SK-N-SH treated with all-trans-retinoic acid at 6 μM for 48 hours (cell line): ENCODE measurements at regions not wholly inside any gene's neighbourhood (a gene's known extent, or its start where the extent isn't known, plus 50 kb on each side); places are given as distances from the start of the nearest gene placed in this dataset.

ENCODE experiments used
- ATAC-seq: fragments of 200-7000 bp; cut with Tn5 transposase; 3 replicates; pipeline ENCODE4 v1.9.1; 2020; ENCODE audit warnings: mild to moderate bottlenecking, moderate library complexity
- ARNTL ChIP-seq: fragments of 450-650 bp; formaldehyde crosslinking; IDR thresholded peaks from 2 replicates; pipeline ENCODE4 v1.5.0; 2020; ENCODE audit warnings: low read depth, mild to moderate bottlenecking, moderate library complexity, borderline replicate concordance
- BACH2 ChIP-seq: fragments of 250-450 bp; sonication (Bioruptor Pico); IDR thresholded peaks from 2 replicates; pipeline ENCODE4 v1.9.0; 2021; ENCODE audit warnings: mild to moderate bottlenecking, borderline replicate concordance
- CSDC2 ChIP-seq: fragments of 250-450 bp; sonication (Bioruptor Pico); IDR thresholded peaks from 2 replicates; pipeline ENCODE4 v1.5.0; 2020; ENCODE audit warnings: mild to moderate bottlenecking, moderate library complexity
- ESRRG ChIP-seq: fragments of 250-450 bp; sonication (Bioruptor Pico); IDR thresholded peaks from 2 replicates; pipeline ENCODE4 v1.6.1; 2021; ENCODE audit warnings: mild to moderate bottlenecking
- GLIS3 ChIP-seq: fragments of 250-450 bp; sonication (Bioruptor Pico); IDR thresholded peaks from 2 replicates; pipeline ENCODE4 v1.5.0; 2020; ENCODE audit warnings: mild to moderate bottlenecking, moderate library complexity
- ISL1 ChIP-seq: fragments of 250-450 bp; sonication (Bioruptor Pico); IDR thresholded peaks from 2 replicates; pipeline ENCODE4 v2.1.2; 2022; ENCODE audit warnings: mild to moderate bottlenecking, moderate library complexity
- OSR1 ChIP-seq: fragments of 250-450 bp; sonication (Bioruptor Pico); IDR thresholded peaks from 2 replicates; pipeline ENCODE4 v1.8.0; 2022; ENCODE audit warnings: moderate library complexity, mild to moderate bottlenecking, inconsistent platforms
- PPARA ChIP-seq: fragments of 250-450 bp; sonication (Bioruptor Pico); IDR thresholded peaks from 2 replicates; pipeline ENCODE4 v1.5.0; 2020; ENCODE audit warnings: mild to moderate bottlenecking, borderline replicate concordance
- SNAI2 ChIP-seq: fragments of 250-450 bp; sonication (Bioruptor Pico); IDR thresholded peaks from 2 replicates; pipeline ENCODE4 v1.5.0; 2020; ENCODE audit warnings: mild to moderate bottlenecking, moderate library complexity
- TCF4 ChIP-seq: fragments of 250-450 bp; sonication (Bioruptor Pico); IDR thresholded peaks from 2 replicates; pipeline ENCODE4 v1.8.0; 2021; ENCODE audit warnings: mild to moderate bottlenecking, moderate library complexity, borderline replicate concordance
- TOX ChIP-seq: fragments of 250-450 bp; sonication (Bioruptor Pico); IDR thresholded peaks from 2 replicates; pipeline ENCODE4 v1.8.0; 2021; ENCODE audit warnings: mild to moderate bottlenecking, moderate library complexity, borderline replicate concordance
- ZC3H10 ChIP-seq: fragments of 250-450 bp; sonication (Bioruptor Pico); IDR thresholded peaks from 2 replicates; pipeline ENCODE4 v1.5.1; 2021; ENCODE audit warnings: mild to moderate bottlenecking, moderate library complexity
- ZFP30 ChIP-seq: fragments of 450-650 bp; formaldehyde crosslinking; IDR thresholded peaks from 2 replicates; pipeline ENCODE4 v1.5.0; 2022; ENCODE audit warnings: mild to moderate bottlenecking, moderate library complexity
- ZNF565 ChIP-seq: fragments of 450-650 bp; formaldehyde crosslinking; conservative IDR thresholded peaks from 2 replicates; pipeline ENCODE4 v1.5.0; 2020; ENCODE audit warnings: low read depth, mild to moderate bottlenecking, moderate library complexity
- ZNF70 ChIP-seq: fragments of 450-650 bp; formaldehyde crosslinking; IDR thresholded peaks from 2 replicates; pipeline ENCODE4 v1.5.0; 2020; ENCODE audit warnings: mild to moderate bottlenecking, moderate library complexity
- ZNF8 ChIP-seq: fragments of 450-650 bp; formaldehyde crosslinking; IDR thresholded peaks from 2 replicates; pipeline ENCODE4 v1.5.0; 2020; ENCODE audit warnings: mild to moderate bottlenecking, moderate library complexity
- TF ChIP-seq, protein P1 (sequence below): fragments of 250-450 bp; sonication (Bioruptor Pico); IDR thresholded peaks from 2 replicates; pipeline ENCODE4 v1.8.0; 2021; ENCODE audit warnings: low read depth, mild to moderate bottlenecking, moderate library complexity, borderline replicate concordance
- TF ChIP-seq, protein P2 (sequence below): fragments of 250-450 bp; sonication (Bioruptor Pico); IDR thresholded peaks from 2 replicates; pipeline ENCODE4 v1.5.1; 2020; ENCODE audit warnings: low read depth, mild to moderate bottlenecking, moderate library complexity
- TF ChIP-seq, protein P3 (sequence below): fragments of 250-450 bp; sonication (Bioruptor Pico); IDR thresholded peaks from 2 replicates; pipeline ENCODE4 v1.8.0; 2020; ENCODE audit warnings: mild to moderate bottlenecking, moderate library complexity, borderline replicate concordance

DNA sequence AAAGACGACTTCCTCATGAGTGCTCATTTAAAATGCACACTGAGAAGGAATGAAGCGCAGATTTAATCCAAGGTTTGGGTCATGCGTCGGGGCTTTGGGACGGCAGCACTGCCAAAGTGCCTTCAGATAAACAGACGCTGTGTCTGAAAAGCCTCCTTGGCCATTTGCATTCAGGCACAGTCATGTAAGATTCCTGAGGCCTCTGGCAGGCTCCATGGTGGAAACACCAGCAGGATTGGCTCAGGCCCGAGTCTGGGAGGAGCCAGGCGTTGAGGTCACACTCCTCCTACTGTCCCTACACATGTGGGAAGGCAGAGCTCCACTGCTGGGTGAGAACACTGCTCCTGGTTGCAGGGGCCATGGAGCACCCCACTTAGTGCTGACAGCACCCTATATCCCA, 113.3 kb upstream of the KL start (continued):
- TF ChIP-seq, protein P1, sequence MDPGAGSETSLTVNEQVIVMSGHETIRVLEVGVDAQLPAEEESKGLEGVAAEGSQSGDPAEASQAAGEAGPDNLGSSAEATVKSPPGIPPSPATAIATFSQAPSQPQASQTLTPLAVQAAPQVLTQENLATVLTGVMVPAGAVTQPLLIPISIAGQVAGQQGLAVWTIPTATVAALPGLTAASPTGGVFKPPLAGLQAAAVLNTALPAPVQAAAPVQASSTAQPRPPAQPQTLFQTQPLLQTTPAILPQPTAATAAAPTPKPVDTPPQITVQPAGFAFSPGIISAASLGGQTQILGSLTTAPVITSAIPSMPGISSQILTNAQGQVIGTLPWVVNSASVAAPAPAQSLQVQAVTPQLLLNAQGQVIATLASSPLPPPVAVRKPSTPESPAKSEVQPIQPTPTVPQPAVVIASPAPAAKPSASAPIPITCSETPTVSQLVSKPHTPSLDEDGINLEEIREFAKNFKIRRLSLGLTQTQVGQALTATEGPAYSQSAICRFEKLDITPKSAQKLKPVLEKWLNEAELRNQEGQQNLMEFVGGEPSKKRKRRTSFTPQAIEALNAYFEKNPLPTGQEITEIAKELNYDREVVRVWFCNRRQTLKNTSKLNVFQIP (CRISPR knock-in tag) = no peak
- TF ChIP-seq ZC3H10 (CRISPR knock-in tag) (no peak), GLIS3 (CRISPR knock-in tag) (no peak), BACH2 (no peak)
- TF ChIP-seq, protein P2, sequence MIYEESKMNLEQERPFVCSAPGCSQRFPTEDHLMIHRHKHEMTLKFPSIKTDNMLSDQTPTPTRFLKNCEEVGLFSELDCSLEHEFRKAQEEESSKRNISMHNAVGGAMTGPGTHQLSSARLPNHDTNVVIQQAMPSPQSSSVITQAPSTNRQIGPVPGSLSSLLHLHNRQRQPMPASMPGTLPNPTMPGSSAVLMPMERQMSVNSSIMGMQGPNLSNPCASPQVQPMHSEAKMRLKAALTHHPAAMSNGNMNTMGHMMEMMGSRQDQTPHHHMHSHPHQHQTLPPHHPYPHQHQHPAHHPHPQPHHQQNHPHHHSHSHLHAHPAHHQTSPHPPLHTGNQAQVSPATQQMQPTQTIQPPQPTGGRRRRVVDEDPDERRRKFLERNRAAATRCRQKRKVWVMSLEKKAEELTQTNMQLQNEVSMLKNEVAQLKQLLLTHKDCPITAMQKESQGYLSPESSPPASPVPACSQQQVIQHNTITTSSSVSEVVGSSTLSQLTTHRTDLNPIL (CRISPR knock-in tag) = no peak

- TF ChIP-seq ARNTL (CRISPR knock-in tag) = no peak
- no peak for TF ChIP-seq SNAI2 (CRISPR knock-in tag)
- no peak for TF ChIP-seq TOX (CRISPR knock-in tag)
- ATAC-seq = no peak
Measured at GRCh38 chr13:32903720-32904119, 112.5 kb upstream of the KL start.

- TF ChIP-seq, protein P1 (CRISPR knock-in tag) = no peak
- no peak for TF ChIP-seq TOX (CRISPR knock-in tag)
- no peak for TF ChIP-seq SNAI2 (CRISPR knock-in tag)
- TF ChIP-seq, protein P3, sequence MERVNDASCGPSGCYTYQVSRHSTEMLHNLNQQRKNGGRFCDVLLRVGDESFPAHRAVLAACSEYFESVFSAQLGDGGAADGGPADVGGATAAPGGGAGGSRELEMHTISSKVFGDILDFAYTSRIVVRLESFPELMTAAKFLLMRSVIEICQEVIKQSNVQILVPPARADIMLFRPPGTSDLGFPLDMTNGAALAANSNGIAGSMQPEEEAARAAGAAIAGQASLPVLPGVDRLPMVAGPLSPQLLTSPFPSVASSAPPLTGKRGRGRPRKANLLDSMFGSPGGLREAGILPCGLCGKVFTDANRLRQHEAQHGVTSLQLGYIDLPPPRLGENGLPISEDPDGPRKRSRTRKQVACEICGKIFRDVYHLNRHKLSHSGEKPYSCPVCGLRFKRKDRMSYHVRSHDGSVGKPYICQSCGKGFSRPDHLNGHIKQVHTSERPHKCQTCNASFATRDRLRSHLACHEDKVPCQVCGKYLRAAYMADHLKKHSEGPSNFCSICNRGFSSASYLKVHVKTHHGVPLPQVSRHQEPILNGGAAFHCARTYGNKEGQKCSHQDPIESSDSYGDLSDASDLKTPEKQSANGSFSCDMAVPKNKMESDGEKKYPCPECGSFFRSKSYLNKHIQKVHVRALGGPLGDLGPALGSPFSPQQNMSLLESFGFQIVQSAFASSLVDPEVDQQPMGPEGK (CRISPR knock-in tag) = no peak
- TF ChIP-seq ESRRG (CRISPR knock-in tag) = no peak
- no peak for TF ChIP-seq CSDC2 (CRISPR knock-in tag)
- no peak for TF ChIP-seq ZNF565 (CRISPR knock-in tag)
- no peak for TF ChIP-seq ZNF8 (CRISPR knock-in tag)
- no peak for TF ChIP-seq PPARA (CRISPR knock-in tag)
- no peak for TF ChIP-seq OSR1
- TF ChIP-seq TCF4 (CRISPR knock-in tag) = no peak
- no peak for TF ChIP-seq GLIS3 (CRISPR knock-in tag)
- TF ChIP-seq ZFP30 = no peak
- no peak for TF ChIP-seq ISL1 (CRISPR knock-in tag)
- TF ChIP-seq BACH2 = no peak
- no peak for TF ChIP-seq ARNTL (CRISPR knock-in tag)
- no peak for TF ChIP-seq ZNF70 (CRISPR knock-in tag)
- ATAC-seq = no peak
Measured at GRCh38 chr13:32904266-32904665, 112.0 kb upstream of the KL start.

DNA sequence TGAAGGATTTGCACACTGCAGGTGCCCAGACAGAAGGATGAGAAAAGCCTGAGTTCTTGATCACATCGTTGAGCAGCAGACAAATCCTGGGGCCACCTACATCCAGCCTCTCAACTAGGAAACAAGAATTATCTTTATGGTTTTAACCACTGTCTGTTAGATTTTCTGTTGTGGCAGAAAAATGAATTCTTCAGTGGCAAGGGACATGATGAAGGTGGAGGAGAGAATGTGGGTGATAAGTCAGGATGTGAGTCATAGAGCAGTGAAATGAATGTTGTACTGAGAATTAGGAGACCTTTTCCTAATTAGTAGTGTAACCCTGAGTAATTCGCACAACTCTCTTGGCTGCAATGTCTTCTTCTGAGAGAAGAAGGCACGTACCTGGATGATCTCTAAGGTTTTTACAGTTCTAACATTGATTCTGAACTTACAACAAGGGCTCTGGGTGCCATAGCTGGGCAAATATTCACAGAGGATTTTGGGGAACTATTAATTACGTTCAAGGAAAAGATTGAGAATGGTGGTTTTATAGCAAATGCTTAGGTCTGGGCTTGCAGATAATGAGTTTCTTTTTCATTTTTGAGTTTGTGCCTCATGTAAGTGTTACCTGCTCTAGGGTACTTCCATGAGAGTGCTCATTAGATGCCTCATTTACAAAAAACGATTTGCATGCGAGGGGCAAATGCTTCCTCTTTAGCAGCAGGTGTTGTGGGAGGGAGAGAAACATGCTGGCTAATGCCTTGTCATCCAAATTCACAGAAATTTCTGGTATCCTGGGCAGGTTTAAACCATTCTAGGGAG, 111.0 kb upstream of the KL start:
- peak; percentile 64 for ATAC-seq

More for the DNA sequence above, 111.0 kb upstream of the KL start:
- TF ChIP-seq ZNF8 (CRISPR knock-in tag) = no peak
- TF ChIP-seq ZC3H10 (CRISPR knock-in tag) = no peak
- no peak for TF ChIP-seq ZNF70 (CRISPR knock-in tag)
- no peak for TF ChIP-seq ZNF565 (CRISPR knock-in tag)
- TF ChIP-seq, protein P3 (CRISPR knock-in tag) = no peak
